Glutamatergic neuron (in vitro differentiated cells): ENCODE measurements at regions not wholly inside any gene's neighbourhood (a gene's known extent, or its start where the extent isn't known, plus 50 kb on each side); places are given as distances from the start of the nearest gene placed in this dataset.

Source experiments
- DNase-seq: peaks from one replicate; pipeline ENCODE4 v3.0.0; 2022
- H3K27ac Mint-ChIP-seq: one replicate; pipeline ENCODE4 v1.8.0; 2020; ENCODE audit warnings: mild to moderate bottlenecking, mixed read lengths, inconsistent platforms; ENCODE audit not compliant: unreplicated experiment
- H3K27me3 Mint-ChIP-seq: one replicate; pipeline ENCODE4 v1.8.0; 2020; ENCODE audit warnings: mild to moderate bottlenecking, moderate library complexity, mixed read lengths, inconsistent platforms; ENCODE audit not compliant: unreplicated experiment
- H3K36me3 Mint-ChIP-seq: one replicate; pipeline ENCODE4 v1.8.0; 2020; ENCODE audit warnings: mild to moderate bottlenecking, mixed read lengths, inconsistent platforms; ENCODE audit not compliant: unreplicated experiment
- H3K4me1 Mint-ChIP-seq: one replicate; pipeline ENCODE4 v1.8.0; 2020; ENCODE audit warnings: mild to moderate bottlenecking, low read depth, mixed read lengths, inconsistent platforms; ENCODE audit not compliant: unreplicated experiment
- H3K4me3 Mint-ChIP-seq: one replicate; pipeline ENCODE4 v1.8.0; 2020; ENCODE audit warnings: mild to moderate bottlenecking, mixed read lengths, inconsistent platforms; ENCODE audit not compliant: unreplicated experiment
- H3K9me3 Mint-ChIP-seq: one replicate; pipeline ENCODE4 v1.8.0; 2020; ENCODE audit warnings: mild to moderate bottlenecking, moderate library complexity, mixed read lengths, inconsistent platforms; ENCODE audit not compliant: unreplicated experiment
- TF ChIP-seq, protein P1 (sequence below): fragments of 200-600 bp; sonication (generic); IDR thresholded peaks from one replicate; pipeline ENCODE4 v1.5.0; 2021; ENCODE audit not compliant: partially characterized antibody, unreplicated experiment

DNA sequence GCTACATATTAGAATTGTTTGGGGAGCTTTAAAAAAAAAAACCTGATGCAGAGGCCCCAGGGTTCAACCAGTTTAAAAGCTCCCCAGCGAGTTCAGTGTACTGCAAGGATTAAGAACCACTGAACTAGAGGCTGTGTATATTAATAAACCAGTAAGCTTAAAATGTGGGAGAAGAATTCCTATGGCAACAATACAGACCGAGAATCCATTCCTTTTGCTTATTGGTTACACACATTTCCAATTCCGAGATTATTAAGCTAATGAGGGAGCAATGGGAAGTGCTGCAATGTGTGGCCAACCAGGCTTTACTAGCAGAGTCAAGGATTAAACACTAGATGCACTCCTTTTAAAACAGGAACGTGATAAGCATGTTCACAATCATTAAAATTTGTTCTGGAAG is 204.4 kb downstream of the TDRD15 start:
- no peak overlapping the region for H3K27ac Mint-ChIP-seq

DNA sequence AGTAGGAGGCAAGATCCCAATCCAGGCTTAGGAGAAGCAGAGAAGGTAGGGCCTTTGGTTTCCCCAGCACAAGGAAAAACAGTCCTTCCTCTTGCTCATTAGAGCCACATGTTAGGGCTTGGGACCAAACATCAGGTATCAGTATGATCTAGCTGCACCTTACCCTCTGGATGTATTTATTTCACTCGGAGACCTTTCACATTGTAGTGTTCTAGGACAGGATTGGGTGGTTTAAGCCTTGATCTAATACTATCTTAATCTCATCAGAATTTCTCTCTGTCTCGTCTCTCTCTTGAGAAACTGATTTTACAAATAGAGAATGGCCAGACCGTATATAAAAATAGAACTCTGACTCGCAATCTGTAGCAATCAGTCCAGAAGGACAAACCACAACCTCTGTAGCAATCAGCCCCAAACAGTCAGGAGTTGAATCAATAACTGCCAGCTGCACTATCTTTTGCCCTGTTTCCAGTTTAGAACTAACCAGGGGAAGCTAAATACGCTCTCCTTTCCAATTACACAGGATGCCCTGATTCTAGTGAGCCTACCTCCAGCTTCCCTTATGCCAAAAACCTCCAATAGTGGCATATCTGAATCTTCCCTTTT is 207.1 kb downstream of the TDRD15 start:
- no peaks in the 10 kb centered on the region for H3K27me3 Mint-ChIP-seq
- H3K36me3 Mint-ChIP-seq = peaks cover 6% of the 10 kb centered on the region
- peaks cover 2% of the 10 kb centered on the region for H3K9me3 Mint-ChIP-seq
- H3K4me3 Mint-ChIP-seq = no peak overlapping the region
- DNase-seq = no peak
- TF ChIP-seq, protein P1, sequence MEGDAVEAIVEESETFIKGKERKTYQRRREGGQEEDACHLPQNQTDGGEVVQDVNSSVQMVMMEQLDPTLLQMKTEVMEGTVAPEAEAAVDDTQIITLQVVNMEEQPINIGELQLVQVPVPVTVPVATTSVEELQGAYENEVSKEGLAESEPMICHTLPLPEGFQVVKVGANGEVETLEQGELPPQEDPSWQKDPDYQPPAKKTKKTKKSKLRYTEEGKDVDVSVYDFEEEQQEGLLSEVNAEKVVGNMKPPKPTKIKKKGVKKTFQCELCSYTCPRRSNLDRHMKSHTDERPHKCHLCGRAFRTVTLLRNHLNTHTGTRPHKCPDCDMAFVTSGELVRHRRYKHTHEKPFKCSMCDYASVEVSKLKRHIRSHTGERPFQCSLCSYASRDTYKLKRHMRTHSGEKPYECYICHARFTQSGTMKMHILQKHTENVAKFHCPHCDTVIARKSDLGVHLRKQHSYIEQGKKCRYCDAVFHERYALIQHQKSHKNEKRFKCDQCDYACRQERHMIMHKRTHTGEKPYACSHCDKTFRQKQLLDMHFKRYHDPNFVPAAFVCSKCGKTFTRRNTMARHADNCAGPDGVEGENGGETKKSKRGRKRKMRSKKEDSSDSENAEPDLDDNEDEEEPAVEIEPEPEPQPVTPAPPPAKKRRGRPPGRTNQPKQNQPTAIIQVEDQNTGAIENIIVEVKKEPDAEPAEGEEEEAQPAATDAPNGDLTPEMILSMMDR = no peak
- H3K27ac Mint-ChIP-seq = no peak overlapping the region
- H3K4me1 Mint-ChIP-seq = peaks cover 4% of the 10 kb centered on the region

More for the DNA sequence above, 204.4 kb downstream of the TDRD15 start:
- no peaks in the 10 kb centered on the region for H3K9me3 Mint-ChIP-seq
- H3K27me3 Mint-ChIP-seq = no peaks in the 10 kb centered on the region
- no peaks in the 10 kb centered on the region for H3K36me3 Mint-ChIP-seq
- no peak overlapping the region for H3K4me3 Mint-ChIP-seq
- DNase-seq = no peak
- H3K4me1 Mint-ChIP-seq = peaks cover 4% of the 10 kb centered on the region
- TF ChIP-seq, protein P1 = no peak

DNA sequence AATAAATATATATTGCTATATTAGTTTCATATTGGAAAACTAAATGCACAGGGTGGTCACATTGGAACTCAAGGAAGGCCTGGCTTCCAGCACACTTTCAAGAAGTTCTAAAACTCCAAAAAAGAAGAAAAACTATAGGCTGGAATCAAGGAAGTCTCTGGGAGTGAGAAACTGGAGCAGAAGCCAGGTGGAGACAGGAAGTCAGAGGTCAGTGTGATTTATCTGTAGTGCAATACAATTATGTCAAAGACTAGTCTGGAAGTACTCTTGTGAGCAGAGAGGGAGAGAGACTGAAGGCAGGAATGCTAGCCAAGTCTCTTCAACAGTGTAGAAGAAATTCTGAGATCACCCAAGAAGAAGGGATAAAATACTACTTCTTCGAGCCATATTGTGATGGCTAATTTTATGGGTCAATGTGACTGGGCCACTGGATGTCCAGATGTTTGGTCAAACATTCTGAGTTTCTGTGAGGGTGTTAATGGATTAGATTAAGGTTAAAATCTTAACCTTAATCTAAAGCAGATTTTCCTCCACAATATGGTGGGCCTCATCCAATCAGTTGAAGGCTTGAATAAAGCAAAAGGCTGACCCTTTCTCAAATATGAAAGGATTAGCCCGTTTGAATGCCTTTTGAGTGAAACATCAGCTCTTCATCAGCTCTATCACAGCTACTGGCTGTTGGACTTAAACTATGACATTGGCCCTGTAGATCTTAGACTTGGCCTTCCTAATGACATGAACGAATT is 208.0 kb downstream of the TDRD15 start:
- peaks cover 2% of the 10 kb centered on the region for H3K9me3 Mint-ChIP-seq
- H3K4me1 Mint-ChIP-seq = peaks cover 2% of the 10 kb centered on the region
- H3K4me3 Mint-ChIP-seq = no peak overlapping the region
- H3K27ac Mint-ChIP-seq = no peak overlapping the region
- peaks cover 6% of the 10 kb centered on the region for H3K36me3 Mint-ChIP-seq
- TF ChIP-seq, protein P1 = no peak
- H3K27me3 Mint-ChIP-seq = no peaks in the 10 kb centered on the region
- DNase-seq = no peak

DNA sequence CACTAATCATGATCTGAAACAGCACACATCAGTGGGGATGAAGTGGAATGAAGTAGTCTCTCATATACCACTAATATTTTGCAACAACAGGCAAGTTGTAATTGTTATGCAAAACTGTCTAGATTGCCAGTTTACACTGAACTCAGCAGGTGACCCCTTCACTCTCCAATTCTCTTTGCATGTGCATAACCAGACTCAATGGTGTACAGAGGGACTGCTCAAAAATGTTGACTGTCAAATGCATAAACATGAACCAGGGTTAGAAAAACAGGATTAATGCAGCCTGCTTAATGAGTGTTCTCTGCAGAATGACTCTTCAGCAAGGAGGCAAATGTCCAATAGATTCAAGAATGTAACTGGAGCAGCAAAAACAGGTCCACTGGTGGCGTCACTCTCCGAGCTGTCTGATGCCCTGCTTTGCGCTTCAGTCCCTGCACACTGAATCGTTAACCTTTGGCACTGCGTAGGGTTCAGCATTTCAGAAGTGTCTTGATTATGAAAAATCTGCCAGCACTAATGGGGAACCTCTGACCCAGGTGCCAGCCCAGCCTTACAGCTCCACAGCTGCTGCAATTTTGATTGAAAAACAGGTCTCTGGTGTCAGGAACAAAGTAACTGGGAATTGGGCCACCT is 209.3 kb downstream of the TDRD15 start:
- DNase-seq = no peak
- Mint-ChIP-seq H3K27ac (no peak overlapping the region), H3K36me3 (peaks cover 6% of the 10 kb centered on the region), H3K4me1 (peaks cover 2% of the 10 kb centered on the region), H3K4me3 (no peak overlapping the region), H3K27me3 (no peaks in the 10 kb centered on the region), H3K9me3 (peaks cover 4% of the 10 kb centered on the region)
- TF ChIP-seq, protein P1 = no peak

DNA sequence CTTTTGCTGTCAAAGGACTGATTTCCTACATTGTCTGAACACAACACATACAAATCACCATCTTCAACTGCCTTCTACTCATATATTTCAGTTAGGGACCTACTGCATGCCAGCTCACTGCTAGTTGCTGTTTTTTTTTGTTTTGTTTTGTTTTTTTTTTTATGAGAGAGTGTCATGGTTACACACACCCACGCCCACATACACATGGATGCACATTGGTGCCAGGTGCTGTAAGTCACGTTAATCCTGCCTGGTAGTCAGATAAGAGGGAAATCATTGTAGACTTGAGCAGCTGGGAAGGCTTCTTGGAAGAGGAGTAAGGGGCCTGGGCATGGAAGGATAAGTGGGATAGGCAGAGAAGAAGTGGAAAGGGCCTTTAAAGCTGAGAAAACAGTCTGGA is 209.9 kb downstream of the TDRD15 start:
- no peak for DNase-seq
- H3K36me3 Mint-ChIP-seq = peaks cover 6% of the 10 kb centered on the region
- no peak overlapping the region for H3K27ac Mint-ChIP-seq
- no peak overlapping the region for H3K4me3 Mint-ChIP-seq
- H3K4me1 Mint-ChIP-seq = peaks cover 2% of the 10 kb centered on the region
- H3K27me3 Mint-ChIP-seq = no peaks in the 10 kb centered on the region
- peaks cover 4% of the 10 kb centered on the region for H3K9me3 Mint-ChIP-seq
- TF ChIP-seq, protein P1 = no peak
